HG03095 (cell line): ENCODE measurements at regions not wholly inside any gene's neighbourhood (a gene's known extent, or its start where the extent isn't known, plus 50 kb on each side); places are given as distances from the start of the nearest gene placed in this dataset.

Experiments used
- ATAC-seq: cut with Tn5 transposase; IDR thresholded peaks from one replicate; pipeline ENCODE4 v1.9.1; 2021; ENCODE audit warnings: moderate library complexity; ENCODE audit not compliant: unreplicated experiment

DNA sequence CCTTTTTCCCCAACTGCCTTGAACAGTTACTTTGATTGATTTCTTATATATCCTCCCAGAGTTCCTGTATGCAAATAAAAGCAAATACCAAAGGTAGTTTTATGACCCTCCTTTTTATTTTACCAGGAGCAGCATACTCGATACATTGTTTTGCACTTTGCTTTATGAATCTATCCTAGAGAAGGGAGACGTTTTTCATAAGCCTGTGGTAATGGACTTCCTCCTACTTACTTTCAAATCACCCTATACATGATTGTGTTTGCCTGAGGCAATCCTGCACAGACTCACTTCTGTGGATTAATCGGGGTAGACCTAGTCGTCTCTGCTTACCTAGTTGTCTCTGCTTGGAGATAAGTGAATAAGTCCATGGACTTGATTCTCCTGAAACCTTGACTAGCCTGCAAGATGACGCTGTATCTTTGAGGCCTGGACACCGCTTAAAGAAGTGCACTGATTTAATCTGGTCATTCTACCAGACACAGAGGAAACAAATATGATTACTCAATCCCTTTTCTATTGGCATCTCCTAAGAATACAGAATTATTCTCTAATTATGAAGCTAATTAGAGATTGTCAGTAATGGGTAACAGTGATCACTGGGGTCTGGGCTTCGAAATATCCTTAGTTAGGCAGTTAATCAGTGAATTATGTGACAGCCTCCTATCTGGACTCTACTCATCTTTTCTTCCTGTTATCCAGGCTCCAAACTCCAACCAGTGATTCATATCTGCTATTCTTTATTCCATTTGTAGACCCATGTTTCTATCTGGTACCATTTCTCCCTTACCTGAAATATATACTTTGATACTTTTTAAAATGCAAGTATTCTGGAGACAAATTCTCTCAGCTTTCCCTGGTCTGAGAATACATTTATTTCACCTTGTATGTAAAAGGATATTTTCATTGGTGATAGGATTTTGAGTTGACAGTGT, 447.4 kb upstream of the TRIB2 start:
- no peak for ATAC-seq

DNA sequence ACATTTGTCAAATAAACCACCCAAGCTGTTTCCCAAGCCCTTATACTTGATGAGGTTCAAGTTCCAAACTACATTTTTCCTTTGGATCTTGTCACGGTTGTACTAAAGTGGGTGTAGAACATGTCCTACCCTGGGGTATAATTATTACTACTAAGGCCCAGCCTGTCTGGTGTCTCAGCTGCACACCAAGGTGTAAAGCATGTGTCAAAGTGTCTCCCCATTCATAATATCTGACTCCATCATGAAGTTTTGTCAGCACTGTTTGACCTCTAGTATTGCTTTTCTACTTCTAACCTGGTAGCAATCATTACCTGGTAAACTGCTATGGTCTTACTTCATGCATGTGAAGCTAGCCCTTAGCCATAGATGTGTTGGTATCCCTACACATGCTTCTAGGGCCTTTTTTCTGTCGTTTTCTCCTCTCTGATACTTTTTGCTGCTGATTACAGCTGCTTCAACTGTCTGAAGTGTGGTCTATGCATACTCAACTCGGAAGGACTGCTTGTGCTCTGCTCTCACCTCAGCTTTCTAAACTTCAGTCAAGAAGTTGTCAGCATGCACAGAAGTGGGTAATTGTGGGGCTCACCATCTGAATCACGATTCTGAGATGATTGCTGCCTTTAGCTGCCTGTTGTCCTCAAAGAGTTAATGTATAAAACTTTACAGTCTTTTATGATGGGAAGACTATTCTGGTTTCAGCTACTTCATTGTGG, 445.7 kb upstream of the TRIB2 start:
- peak; percentile 64 for ATAC-seq

DNA sequence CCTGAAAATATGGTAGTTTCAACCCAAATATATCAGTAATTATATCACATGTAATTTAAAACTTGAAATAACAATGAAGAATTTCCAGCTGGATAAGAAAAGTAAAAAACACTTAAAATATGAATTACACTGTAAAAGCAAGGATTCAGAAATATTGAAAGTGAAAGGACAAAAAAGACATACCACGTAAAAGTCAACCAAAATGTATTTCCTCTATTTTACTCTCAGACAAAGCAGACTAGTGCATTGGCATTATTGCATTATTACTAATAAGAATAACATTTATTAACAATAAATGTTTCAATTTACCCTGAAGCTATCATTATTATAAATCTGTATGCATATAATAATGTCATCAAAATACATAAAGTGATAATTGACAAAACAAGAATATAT, 445.1 kb upstream of the TRIB2 start:
- peak; percentile 63 for ATAC-seq

DNA sequence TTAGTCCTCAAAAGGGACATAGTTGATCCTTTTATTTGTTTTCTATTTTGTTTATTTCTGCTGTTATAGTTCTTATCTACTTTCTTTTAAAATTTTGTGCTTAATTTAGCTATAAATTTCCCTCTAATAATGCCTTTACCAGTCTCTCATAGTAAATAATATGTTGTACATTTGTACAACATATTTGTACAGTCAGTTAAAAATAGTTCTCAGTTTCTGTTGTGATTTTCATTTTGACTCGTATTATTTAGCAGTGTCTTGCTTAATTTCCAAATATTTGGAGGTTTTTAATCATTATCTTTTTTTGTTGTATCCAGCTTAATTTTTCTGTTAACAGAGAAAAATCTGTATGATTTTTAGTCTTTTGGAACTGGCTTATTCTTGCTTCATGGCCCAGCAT, 443.6 kb upstream of the TRIB2 start:
- ATAC-seq = no peak

DNA sequence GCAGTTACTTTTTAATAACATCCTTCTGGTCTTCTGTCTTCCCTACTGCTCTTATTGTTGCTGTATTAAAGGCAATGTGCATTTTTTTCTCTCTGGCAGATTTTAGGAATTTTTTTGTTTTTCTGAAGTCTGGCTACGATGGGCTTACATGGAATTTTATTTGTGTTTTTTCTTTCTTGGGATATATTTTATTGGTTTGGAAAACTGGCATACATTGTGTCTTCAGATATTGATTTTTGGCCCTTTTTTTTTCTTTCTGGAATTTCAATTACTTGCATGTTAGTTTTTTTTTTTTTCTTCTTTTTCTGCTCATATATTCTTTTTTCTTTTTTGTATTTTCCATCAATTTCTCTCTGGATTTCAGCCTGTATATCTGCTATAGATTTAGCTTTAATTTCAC, 442.1 kb upstream of the TRIB2 start:
- ATAC-seq = no peak

DNA sequence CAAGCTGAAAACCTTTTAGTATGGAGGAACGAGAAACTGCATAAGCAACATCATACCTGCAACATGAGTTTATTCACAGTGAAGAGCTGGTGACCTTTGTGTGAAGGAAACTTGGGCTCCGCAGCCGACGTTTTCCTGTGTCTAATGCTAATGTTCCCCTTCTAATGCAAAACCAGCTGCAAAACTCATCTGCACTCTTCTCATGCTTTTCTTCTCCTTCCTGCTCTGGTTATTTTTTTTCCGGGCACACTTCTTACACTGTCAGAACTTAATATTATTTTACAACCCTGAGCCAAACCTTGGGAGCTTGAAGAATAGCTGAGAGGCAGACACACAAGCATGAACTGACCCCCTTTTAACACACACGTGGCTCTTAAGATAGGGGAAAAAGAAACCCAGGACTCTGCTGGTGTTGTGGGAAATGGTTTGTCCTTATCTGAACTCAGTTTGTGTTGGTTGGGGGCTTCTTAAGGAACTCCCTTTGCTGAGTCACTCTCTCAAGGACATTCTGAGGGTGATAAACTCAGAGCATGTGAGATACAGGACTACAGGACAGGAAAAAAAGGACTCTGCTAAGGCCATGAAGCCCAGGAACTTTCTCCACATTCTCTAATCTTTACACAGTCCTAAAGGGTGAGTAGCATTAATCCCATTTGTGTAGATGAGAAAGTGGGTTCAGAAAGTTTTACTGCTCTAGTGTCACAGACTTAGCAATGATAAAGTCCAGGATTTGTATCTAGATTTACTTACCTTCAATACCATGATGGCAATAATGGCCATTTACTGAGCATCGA, 439.3 kb upstream of the TRIB2 start:
- no peak for ATAC-seq

DNA sequence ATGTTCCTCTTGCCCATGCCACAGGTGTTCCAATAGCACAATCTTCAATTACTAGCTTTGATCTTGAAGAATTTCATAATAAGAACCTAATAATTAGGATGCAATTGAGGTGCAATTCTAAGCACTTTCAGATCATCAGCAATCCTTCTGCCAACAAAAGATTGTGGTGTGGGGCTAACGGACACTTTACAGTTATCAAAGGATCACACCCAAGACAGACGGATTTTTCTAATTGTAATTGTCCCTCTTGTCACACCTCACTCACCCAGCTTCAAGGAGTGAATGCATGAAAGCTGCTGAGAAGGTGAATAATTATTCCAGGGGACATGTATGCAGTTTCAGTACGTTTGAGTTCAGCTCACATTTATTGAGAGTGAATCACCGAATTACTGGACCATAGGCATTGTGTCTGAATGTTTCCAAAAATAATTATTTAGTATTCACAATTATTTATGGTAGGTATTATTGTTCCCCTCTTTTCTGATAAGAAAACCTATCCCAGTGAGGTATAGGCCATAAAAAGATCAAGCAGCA, 438.5 kb upstream of the TRIB2 start:
- ATAC-seq = no peak

DNA sequence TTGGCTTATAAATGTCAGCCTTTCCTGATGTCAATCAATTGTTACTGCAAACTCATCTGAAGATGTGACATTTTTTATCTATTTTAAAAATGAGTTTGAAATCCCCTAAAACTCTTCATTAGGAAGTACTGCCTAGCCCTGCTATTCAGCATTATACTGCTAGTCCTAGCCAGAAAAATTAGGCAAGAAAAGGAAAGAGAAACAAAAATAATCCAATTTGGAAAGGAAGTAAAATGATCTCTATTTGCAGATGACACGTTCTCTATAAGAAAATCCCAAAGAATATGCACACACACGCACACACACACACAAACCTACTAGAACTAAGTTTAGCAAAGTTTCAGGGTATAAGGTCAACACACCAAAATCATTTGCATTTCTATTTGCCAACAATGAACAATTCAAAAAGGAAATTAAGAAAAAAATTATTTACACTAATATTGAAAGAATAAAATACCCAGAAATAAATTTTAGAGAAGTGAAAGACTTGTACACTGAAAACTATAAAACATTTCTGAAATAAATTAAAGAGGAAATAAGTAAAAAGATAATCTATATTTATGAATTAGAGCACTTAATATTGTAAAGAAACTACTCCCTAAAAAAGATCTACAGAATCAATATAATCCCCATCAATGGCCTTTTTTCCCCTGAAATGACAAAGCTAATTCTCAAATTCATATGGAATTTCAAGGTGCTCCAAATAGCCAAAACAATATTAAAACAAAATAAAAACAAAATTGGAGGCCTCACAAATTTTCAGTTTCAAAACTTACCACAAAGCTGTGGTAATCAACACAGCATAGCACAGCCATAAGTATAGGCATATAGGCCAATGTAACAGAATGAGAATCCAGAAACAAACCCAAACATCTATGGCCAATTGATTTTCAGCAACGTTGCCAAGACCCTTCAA, 433.7 kb upstream of the TRIB2 start:
- ATAC-seq = peak; percentile 80

DNA sequence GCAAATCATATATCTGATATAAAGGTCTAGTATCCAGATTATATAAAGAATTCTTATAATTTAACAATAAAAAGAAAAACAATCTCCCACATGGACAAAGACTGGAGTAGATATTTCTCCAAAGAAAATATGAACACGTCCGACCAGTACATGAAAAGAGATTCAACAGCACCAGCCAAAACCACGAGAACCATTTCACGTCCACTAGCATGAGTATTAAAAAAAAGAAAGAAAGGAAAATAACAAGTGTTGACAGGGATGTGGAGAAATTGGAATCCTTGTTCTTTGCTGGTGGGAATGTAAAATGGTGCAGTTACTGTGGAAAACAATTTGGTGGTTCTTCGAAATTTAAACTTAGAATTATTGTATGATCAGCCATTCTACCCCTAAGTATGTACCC, 432.7 kb upstream of the TRIB2 start:
- ATAC-seq = no peak

DNA sequence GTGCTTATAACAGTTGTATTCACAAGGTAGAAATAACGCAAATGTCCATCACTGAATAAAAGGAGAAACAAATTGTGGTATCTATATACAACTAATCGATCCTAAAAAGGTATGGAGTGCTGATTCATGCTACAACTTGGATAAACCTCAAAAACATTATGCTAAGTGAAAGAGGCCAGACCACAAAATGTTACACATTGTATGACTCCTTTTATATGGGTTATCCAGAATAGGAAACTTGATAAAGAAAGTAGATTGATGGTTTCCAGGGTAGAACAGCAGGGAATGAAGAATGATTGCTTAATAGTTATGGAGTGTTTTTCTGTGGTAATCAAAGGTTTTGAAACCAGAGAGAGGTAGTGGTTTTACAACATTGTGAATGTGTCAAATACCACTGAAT, 432.2 kb upstream of the TRIB2 start:
- ATAC-seq = no peak

DNA sequence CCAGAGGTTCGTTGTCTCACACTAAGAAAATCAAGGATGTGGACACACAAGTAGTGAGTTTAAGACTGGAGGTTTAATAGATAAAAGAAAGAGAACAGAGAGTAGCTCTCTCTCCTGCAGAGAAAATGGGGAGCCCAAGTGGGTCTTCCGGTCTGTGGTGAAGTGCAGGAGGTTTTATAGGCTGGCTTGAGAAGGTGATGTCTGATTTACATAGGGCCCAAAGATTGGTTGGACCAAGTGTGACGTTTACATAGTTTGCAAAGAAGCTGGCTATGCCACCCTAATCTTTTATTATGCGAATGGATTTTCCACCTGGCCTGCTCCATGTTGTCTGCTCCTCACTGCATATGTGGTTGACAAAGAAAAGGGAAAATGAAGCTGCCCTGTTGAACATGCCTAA, 430.4 kb upstream of the TRIB2 start:
- ATAC-seq = no peak

DNA sequence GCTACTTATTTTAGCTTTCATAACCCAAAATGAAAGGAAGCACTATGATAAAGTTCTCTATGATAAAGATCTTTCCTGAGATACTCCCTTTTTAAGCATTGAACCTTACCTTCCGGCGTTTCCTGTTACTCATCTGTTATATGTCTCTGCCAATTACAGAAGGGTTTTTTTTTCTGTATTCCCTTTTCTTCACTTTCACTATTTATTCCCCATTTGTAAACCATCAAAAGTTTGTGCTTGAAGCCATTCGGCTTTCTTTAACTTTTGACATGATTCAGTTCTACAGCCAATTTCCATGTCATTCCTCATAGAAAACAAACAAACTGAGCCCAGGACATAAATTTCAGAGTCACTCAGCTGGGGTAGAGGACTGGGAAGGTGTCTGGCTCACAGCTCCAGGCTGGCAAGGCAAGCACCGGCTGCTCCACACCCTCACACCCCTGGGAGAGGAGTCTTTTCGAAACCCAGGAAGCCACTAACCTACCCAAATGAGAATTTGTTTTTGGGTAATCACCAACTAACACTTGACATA, 429.4 kb upstream of the TRIB2 start:
- no peak for ATAC-seq

DNA sequence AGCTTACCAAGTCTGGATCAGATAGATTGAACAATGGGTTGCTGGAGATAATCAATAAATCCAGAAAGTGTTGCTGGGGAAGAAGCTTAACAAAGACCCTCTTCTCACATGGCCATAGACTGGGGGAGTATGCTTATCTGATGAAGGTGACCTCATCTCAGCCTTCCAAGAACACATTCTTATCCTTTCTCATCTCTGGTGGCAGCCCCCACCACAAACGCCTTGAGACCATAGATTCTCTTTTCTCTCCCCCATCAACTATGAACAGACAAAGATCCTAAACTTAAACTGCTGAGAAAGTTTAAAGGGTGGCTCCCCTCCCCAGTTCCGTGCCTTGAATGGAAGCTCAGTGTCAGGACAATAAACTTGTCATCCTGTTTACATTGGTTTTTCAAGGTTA, 428.7 kb upstream of the TRIB2 start:
- no peak for ATAC-seq

DNA sequence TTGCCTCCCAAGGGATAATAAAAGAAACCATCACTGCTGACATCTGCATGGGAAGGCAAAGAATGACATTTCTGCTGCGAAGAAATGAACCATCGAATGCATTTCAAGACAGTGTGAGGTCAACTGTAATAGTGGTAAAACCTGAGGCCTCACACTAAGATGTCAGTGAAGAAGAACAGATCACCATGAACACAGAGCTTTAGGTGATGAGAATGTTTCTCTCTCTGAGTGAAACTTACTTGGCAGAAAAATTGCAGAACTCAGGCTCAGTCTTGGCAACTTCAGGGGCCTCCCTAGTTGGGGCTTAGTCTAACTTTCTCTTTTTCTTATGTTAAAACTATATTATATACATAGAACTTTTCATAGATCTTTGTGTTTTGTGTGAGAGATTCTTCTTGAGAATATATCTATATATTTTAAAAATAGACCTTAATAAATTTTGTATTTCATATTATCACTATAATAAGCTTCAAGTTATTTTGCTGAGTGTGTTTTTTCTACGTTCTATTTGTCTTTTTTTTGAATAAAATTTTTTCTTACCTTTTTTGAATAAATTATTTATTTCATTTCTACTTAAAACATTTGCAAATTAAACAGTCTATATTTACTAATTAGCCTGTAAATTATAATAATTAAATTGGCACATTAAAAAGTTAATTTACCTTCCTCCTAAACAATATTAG, 427.5 kb upstream of the TRIB2 start:
- ATAC-seq = no peak

DNA sequence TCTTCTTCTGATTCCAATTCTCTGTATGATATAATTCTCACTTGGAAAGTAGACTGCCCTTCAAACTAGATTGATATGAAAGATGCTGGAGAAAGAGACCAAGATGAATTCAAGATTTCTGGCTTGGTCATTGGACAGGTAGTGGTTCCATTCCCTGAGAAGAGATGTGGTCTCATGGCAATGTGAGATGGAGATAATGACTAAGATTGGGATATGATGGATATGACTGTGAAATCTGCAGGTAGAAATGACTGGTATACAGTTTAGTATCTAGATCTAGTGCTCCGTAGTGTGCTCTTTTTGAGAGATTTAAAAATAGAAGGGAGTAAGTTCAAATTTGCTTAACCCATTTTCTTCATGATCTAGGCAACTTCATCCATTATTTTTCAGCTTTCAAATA, 425.4 kb upstream of the TRIB2 start:
- no peak for ATAC-seq

DNA sequence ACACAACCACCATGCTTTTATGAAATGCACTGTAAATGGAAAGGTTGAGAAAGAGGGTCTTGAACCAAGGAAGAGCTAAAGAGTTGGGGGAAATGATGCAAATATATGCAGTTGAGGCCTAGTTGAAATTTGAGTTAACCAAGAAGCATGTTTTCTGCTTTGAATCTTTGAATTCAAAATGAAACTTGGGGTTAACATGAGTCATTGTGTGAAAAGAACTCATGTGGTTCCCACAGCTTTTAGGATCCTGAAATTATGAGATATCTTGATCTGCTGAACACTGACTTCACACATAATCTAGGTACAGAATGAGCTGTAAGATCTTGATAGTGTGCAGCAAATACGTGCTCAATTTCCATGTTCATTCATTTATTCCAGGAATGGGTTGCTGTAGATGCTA, 422.9 kb upstream of the TRIB2 start:
- ATAC-seq = peak; percentile 98

DNA sequence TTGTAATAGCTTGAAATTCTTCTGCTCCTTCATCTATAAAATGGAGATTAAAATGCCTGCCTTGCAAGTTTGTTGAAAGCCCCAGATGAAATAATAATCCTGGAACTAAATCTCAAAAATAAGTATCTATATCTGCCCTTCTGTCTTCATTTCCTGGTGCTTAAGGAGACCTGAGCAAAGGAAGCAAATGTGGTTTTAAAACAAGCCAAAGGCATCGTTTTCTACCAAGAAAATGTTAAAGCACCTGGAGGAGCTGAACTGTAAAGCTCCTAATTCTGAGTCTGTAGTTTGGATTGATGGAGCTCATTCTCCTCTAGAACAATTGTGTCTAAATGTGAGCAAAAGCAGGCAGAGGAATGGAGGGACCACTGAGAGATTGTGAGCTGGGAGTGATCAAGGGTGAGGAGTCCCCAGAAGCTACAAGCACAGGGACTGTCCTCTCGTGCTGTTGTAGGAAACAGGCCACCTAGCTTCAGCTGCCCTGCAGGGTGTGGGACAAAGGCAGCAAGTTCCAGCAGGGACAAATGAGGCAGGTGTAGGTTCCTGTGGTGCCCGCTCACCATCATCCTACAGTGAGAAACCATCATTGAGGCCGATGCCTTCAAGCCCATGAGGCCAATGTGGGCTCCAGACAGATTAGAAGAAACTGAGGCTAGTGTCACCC, 420.7 kb upstream of the TRIB2 start:
- no peak for ATAC-seq

DNA sequence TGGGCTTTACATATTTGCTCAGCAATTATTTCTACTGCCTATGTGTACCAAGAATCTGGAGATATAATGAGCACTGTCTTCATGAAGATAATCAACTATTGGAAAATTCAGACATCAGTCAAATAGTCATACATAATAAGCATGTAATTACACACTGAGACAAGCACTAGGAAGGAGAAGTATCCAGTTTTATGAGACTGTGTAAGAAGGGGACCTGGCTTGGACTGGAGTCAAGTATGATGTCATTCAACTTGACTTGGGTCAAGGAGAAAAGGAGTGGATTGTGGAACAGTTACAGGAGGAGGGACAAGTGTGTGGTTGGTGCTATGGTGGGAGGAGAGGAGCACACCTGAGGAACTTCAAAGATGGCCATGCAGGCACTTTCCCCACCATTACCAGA, 419.8 kb upstream of the TRIB2 start:
- no peak for ATAC-seq

DNA sequence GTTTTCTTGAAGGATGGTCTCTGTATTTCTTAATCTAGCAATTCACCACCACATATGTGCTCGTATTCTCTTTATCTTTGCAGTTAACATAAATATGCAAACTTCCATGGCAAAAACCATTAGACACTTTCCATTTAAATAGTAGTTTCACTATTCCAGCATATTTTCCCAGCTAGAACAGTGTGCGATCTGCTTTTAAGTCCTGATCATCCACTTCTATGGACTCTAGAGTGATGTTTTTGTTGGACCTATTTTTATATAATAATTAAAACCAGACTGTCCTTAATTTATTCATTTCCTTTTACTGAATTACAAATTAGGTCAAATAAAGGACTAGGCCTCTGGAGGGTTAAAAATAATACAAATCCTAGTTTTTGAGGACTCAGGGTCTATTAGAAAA, 418.4 kb upstream of the TRIB2 start:
- ATAC-seq = no peak
